ENCODE measurements at regions not wholly inside any gene's neighbourhood (a gene's known extent, or its start where the extent isn't known, plus 50 kb on each side); places are given as distances from the start of the nearest gene placed in this dataset.
"Not testable (repeated sequence)": the region's sequence is repeated elsewhere in the genome, so short reads cannot be mapped to it uniquely, and the experiment has no call there.

GRCh38 chr22:46026899-46027210 lies 49.9 kb upstream of the WNT7B start:
- DNase-seq: no peak

- DNase-seq: peak in 3 of 4 experiments; percentile 40 to 80 (median 59)
Observed at GRCh38 chr22:46027211-46028105, 50.5 kb upstream of the WNT7B start.

GRCh38 chr22:46028106-46028991 lies 51.4 kb upstream of the WNT7B start:
- DNase-seq: no peak

GRCh38 chr22:46029036-46029435 lies 52.1 kb upstream of the WNT7B start:
- no peak for DNase-seq

GRCh38 chr22:46029574-46030200 lies 52.7 kb upstream of the WNT7B start:
- no peak for DNase-seq

- DNase-seq: no peak
Observed at GRCh38 chr22:46030231-46030880, 53.4 kb upstream of the WNT7B start.

- DNase-seq: no peak
Observed at GRCh38 chr22:46031066-46031465, 54.1 kb upstream of the WNT7B start.

GRCh38 chr22:46031557-46031956 lies 54.6 kb upstream of the WNT7B start:
- DNase-seq: no peak

GRCh38 chr22:46031965-46032851 lies 55.2 kb upstream of the WNT7B start:
- no peak for DNase-seq

- DNase-seq: no peak
Observed at GRCh38 chr22:46033256-46034200, 56.6 kb upstream of the WNT7B start.

GRCh38 chr22:46034480-46034879 lies 57.5 kb upstream of the WNT7B start:
- DNase-seq: not testable (repeated sequence)

GRCh38 chr22:46035380-46035741 lies 58.4 kb upstream of the WNT7B start:
- DNase-seq: no peak

GRCh38 chr22:46035742-46036557 lies 59.0 kb upstream of the WNT7B start:
- DNase-seq: peak; percentile 100

- no peak for DNase-seq
Observed at GRCh38 chr22:46036558-46037408, 59.8 kb upstream of the WNT7B start.

GRCh38 chr22:46038174-46038487 lies 61.2 kb upstream of the WNT7B start:
- no peak for DNase-seq

- DNase-seq: peak in 3 of 4 experiments; percentile 28 to 41 (median 33)
Observed at GRCh38 chr22:46038516-46039430, 61.8 kb upstream of the WNT7B start.

- no peak for DNase-seq
Observed at GRCh38 chr22:46039535-46039934, 62.6 kb upstream of the WNT7B start.
